ENCODE measurements at regions not wholly inside any gene's neighbourhood (a gene's known extent, or its start where the extent isn't known, plus 50 kb on each side); places are given as distances from the start of the nearest gene placed in this dataset.

DNA sequence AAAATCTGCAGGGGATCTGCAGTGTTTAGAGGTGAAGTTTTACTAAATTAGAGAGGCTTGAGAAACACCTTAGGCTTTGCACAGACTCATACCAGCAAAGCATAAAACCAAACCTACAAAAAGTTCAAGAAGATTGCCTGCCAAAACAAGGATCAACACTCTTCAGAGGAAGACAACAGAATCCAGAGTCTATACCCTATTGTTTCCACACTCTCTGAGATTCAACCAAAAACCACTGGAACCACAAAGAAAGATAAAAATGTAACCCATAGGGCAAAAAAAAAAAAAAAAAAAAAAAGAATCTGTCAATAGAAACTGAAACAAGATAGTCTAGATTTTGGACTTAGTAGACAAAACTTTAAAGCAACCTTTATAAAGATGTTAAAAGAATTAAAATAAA, 102.7 kb downstream of the ANKRD60 start:
- intact Hi-C loops (cut with micrococcal nuclease), result no loop called here
- FAIRE-seq, result no peak
- no peaks in the 10 kb centered on the region for H4K20me1 ChIP-seq (replicated peaks; ENCODE audit: control insufficient read depth, extremely low read depth, insufficient read depth, low read length)

More for the DNA sequence above, 102.7 kb downstream of the ANKRD60 start:
- no peak overlapping the region for H3K9ac ChIP-seq (replicated peaks; ENCODE audit: extremely low read depth, insufficient read depth, low read length)
- no peak for DNase-seq (ENCODE audit: low read depth, low spot score)
- H3K4me2 ChIP-seq (ENCODE audit: insufficient read depth, low read length), result no peak overlapping the region
- BruUV-seq (replicated peaks), result no TSS peak
- no peaks in the 10 kb centered on the region for H3K9me3 ChIP-seq (replicated peaks; ENCODE audit: control insufficient read depth, insufficient read depth, low read length)
- no peaks in the 10 kb centered on the region for H3K9me1 ChIP-seq (replicated peaks; ENCODE audit: control insufficient read depth, extremely low read depth, insufficient read depth, low read length)
- ChIA-PET CTCF (no interaction called here), POLR2A (no interaction called here)
- H3K4me1 ChIP-seq (ENCODE audit: control insufficient read depth, extremely low read depth, insufficient read depth, low read length), result no peaks in the 10 kb centered on the region
- no peak overlapping the region for H3K4me3 ChIP-seq (replicated peaks in 1 of 3; ENCODE audit: insufficient read depth in 1 of 3, low read depth in 1 of 3, low read length in 3 of 3)
- no peaks in the 10 kb centered on the region for H3K79me2 ChIP-seq (ENCODE audit: control insufficient read depth, insufficient read depth, low read length)
- TF ChIP-seq EZH2 (IDR thresholded peaks at IDR 0.05; ENCODE audit: borderline replicate concordance, low read depth, low read length, severe bottlenecking) (no peak), POLR2A (IDR thresholded peaks at IDR 0.05; ENCODE audit: low read depth, low read length) (no peak), POLR2AphosphoS5 (IDR thresholded peaks at IDR 0.05; ENCODE audit: insufficient read depth, low read depth, low read length) (no peak), JUN (IDR thresholded peaks at IDR 0.05; ENCODE audit: borderline replicate concordance, insufficient read depth, insufficient read length, low read depth) (no peak), FOS (IDR thresholded peaks at IDR 0.05; ENCODE audit: borderline replicate concordance, insufficient read depth, low read length) (no peak), GATA2 (IDR thresholded peaks at IDR 0.05; ENCODE audit: insufficient read depth, insufficient read length, low read depth, low read length) (no peak), MYC (IDR thresholded peaks at IDR 0.05; ENCODE audit: low read depth, low read length) (no peak)
- TF ChIP-seq, protein P1, sequence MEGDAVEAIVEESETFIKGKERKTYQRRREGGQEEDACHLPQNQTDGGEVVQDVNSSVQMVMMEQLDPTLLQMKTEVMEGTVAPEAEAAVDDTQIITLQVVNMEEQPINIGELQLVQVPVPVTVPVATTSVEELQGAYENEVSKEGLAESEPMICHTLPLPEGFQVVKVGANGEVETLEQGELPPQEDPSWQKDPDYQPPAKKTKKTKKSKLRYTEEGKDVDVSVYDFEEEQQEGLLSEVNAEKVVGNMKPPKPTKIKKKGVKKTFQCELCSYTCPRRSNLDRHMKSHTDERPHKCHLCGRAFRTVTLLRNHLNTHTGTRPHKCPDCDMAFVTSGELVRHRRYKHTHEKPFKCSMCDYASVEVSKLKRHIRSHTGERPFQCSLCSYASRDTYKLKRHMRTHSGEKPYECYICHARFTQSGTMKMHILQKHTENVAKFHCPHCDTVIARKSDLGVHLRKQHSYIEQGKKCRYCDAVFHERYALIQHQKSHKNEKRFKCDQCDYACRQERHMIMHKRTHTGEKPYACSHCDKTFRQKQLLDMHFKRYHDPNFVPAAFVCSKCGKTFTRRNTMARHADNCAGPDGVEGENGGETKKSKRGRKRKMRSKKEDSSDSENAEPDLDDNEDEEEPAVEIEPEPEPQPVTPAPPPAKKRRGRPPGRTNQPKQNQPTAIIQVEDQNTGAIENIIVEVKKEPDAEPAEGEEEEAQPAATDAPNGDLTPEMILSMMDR (IDR thresholded peaks at IDR 0.05; ENCODE audit: extremely low read depth in 1 of 2, insufficient read depth in 1 of 2, low read depth in 1 of 2, low read length in 2 of 2), result no peak
- TF ChIP-seq, protein P2, sequence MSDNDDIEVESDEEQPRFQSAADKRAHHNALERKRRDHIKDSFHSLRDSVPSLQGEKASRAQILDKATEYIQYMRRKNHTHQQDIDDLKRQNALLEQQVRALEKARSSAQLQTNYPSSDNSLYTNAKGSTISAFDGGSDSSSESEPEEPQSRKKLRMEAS (IDR thresholded peaks at IDR 0.05; ENCODE audit: insufficient read depth, insufficient read length), result no peak
- H3K36me3 ChIP-seq (ENCODE audit: control insufficient read depth in 2 of 2, extremely low read depth in 1 of 2, insufficient read depth in 2 of 2, low read length in 2 of 2), result no peaks in the 10 kb centered on the region
- no peak overlapping the region for H2AFZ ChIP-seq (ENCODE audit: low read depth, low read length)
- H3K27me3 ChIP-seq (ENCODE audit: control insufficient read depth in 2 of 2, insufficient read depth in 2 of 2, low read length in 2 of 2), result peaks cover 10 to 20% of the 10 kb centered on the region in 2 experiments
- no peak overlapping the region for H3K27ac ChIP-seq (ENCODE audit: insufficient read depth, low read depth, low read length)
- dilution Hi-C loops (cut with MboI; ENCODE audit: extremely low pct_ligation_motif_present, low sequenced_read_pairs), result no loop called here
